SU-DHL-6 (cell line): ENCODE measurements at regions not wholly inside any gene's neighbourhood (a gene's known extent, or its start where the extent isn't known, plus 50 kb on each side); places are given as distances from the start of the nearest gene placed in this dataset.
"Not testable (repeated sequence)": the region's sequence is repeated elsewhere in the genome, so short reads cannot be mapped to it uniquely, and the experiment has no call there.

Source experiments
- H2AFZ ChIP-seq: fragments of 200-600 bp; sonication (generic); 2 replicates; pipeline ENCODE4 v1.6.1; 2014; ENCODE audit warnings: low read depth, mild to moderate bottlenecking, moderate library complexity, mixed read lengths, antibody characterized with exemption, low read length; ENCODE audit not compliant: severe bottlenecking
- H3F3A ChIP-seq: fragments of 200-600 bp; shearing (Covaris generic); 2 replicates; pipeline ENCODE4 v1.6.0; 2016; ENCODE audit warnings: antibody characterized with exemption, mild to moderate bottlenecking; ENCODE audit not compliant: insufficient read depth
- H3K27ac ChIP-seq: fragments of 200-600 bp; sonication (generic); 2 replicates; pipeline ENCODE4 v1.5.1; 2016; ENCODE audit warnings: low read depth, mild to moderate bottlenecking, low read length, moderate library complexity, mixed read lengths
- H3K27me3 ChIP-seq: fragments of 200-600 bp; sonication (generic), shearing (Covaris generic); 2 replicates; pipeline ENCODE4 v1.6.0; 2014; ENCODE audit warnings: mild to moderate bottlenecking, low read length
- H3K36me3 ChIP-seq: fragments of 200-600 bp; sonication (generic); 2 replicates; pipeline ENCODE4 v1.6.1; 2014; ENCODE audit warnings: mild to moderate bottlenecking, low read length, mixed read lengths
- H3K4me2 ChIP-seq: fragments of 300-600, 200-600 bp; shearing (Covaris generic), sonication (generic); 2 replicates; pipeline ENCODE4 v1.6.0; 2014; ENCODE audit warnings: low read length, low read depth, mild to moderate bottlenecking; ENCODE audit not compliant: poor library complexity, severe bottlenecking
- H3K4me3 ChIP-seq: fragments of 200-600 bp; sonication (generic); 2 replicates; pipeline ENCODE4 v1.5.1; 2014; ENCODE audit warnings: antibody characterized with exemption, low read length, mild to moderate bottlenecking, mixed read lengths; ENCODE audit not compliant: insufficient read depth, poor library complexity, severe bottlenecking
- H3K79me2 ChIP-seq: fragments of 200-600 bp; sonication (generic); 2 replicates; pipeline ENCODE4 v1.6.1; 2014; ENCODE audit warnings: mild to moderate bottlenecking, low read length, moderate library complexity; ENCODE audit not compliant: insufficient read depth
- H3K9ac ChIP-seq: fragments of 200-600 bp; sonication (generic); 2 replicates; pipeline ENCODE4 v1.7.0; 2014; ENCODE audit warnings: mild to moderate bottlenecking, low read length
- H3K9me2 ChIP-seq: fragments of 200-600 bp; sonication (generic); replicated peaks from 2 replicates; pipeline ENCODE4 v1.6.1; 2014; ENCODE audit warnings: low read length; ENCODE audit not compliant: insufficient read depth
- H3K9me3 ChIP-seq: fragments of 200-600 bp; sonication (generic); 2 replicates; pipeline ENCODE4 v1.6.1; 2014; ENCODE audit warnings: low read length, mixed read lengths; ENCODE audit not compliant: insufficient read depth
- H4K20me1 ChIP-seq: fragments of 200-600 bp; sonication (generic); 2 replicates; pipeline ENCODE4 v1.6.1; 2014; ENCODE audit warnings: low read depth, mild to moderate bottlenecking, antibody characterized with exemption, low read length, moderate library complexity, mixed read lengths
- EZH2phosphoT487 ChIP-seq: fragments of 200-600 bp; sonication (generic), shearing (Covaris generic); conservative IDR thresholded peaks from 2 replicates; pipeline ENCODE4 v1.6.1; 2018; ENCODE audit warnings: mild to moderate bottlenecking, antibody characterized with exemption, low read length, moderate library complexity, mixed read lengths
- TF ChIP-seq, protein P1 (sequence below): fragments of 200-600 bp; sonication (generic); IDR thresholded peaks from one replicate; pipeline ENCODE4 v1.5.1; 2017; ENCODE audit warnings: antibody characterized with exemption, mild to moderate bottlenecking, low read length, moderate library complexity; ENCODE audit not compliant: insufficient read depth, poor library complexity, severe bottlenecking

DNA sequence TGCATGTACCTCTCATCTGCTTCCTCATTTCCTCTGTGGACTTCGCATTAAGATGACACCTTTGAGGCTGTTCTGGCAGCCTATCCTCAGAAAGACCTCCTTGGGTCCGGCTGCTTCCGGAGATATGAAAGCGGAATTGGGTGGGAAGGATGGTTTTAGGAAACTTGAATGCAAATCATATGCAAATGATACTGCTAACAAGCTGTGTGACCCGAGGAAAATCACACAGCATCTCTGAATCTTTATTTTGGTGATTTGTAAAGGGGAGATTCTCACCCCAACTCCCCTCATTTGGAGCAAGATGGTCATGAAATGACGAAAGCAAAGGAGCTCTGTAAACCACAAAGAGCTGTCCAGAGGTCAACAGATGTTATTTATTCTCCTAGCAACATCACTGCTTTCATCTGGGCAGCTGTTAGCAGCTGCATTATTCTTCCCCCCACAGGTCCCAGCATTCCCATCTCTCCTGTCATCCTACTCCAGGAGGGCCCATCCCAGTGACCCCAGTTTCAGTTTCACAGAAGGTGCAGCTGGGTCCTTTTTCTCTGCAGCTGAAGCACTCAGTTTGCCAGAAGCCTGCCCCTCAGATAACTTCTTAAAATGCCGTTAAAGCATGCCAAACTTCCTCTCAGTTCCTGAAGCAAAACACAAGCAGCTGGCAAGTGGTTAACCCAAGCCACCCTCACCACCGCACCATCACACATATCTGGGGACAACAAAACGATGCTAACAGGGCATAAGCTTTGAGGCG lies 269.5 kb downstream of the SEC61B start:
- H3K79me2 ChIP-seq: no peaks in the 10 kb centered on the region
- H3K36me3 ChIP-seq: no peaks in the 10 kb centered on the region
- H3K9ac ChIP-seq: no peak overlapping the region
- TF ChIP-seq EZH2phosphoT487: no peak
- TF ChIP-seq, protein P1, sequence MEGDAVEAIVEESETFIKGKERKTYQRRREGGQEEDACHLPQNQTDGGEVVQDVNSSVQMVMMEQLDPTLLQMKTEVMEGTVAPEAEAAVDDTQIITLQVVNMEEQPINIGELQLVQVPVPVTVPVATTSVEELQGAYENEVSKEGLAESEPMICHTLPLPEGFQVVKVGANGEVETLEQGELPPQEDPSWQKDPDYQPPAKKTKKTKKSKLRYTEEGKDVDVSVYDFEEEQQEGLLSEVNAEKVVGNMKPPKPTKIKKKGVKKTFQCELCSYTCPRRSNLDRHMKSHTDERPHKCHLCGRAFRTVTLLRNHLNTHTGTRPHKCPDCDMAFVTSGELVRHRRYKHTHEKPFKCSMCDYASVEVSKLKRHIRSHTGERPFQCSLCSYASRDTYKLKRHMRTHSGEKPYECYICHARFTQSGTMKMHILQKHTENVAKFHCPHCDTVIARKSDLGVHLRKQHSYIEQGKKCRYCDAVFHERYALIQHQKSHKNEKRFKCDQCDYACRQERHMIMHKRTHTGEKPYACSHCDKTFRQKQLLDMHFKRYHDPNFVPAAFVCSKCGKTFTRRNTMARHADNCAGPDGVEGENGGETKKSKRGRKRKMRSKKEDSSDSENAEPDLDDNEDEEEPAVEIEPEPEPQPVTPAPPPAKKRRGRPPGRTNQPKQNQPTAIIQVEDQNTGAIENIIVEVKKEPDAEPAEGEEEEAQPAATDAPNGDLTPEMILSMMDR: no peak
- no peaks in the 10 kb centered on the region for H3K27me3 ChIP-seq
- H3K9me2 ChIP-seq: no peaks in the 10 kb centered on the region
- no peaks in the 10 kb centered on the region for H3K9me3 ChIP-seq
- no peak overlapping the region for H3K27ac ChIP-seq
- no peaks in the 10 kb centered on the region for H3F3A ChIP-seq
- no peak overlapping the region for H3K4me3 ChIP-seq
- no peak overlapping the region for H2AFZ ChIP-seq
- H4K20me1 ChIP-seq: no peaks in the 10 kb centered on the region
- no peak overlapping the region for H3K4me2 ChIP-seq

DNA sequence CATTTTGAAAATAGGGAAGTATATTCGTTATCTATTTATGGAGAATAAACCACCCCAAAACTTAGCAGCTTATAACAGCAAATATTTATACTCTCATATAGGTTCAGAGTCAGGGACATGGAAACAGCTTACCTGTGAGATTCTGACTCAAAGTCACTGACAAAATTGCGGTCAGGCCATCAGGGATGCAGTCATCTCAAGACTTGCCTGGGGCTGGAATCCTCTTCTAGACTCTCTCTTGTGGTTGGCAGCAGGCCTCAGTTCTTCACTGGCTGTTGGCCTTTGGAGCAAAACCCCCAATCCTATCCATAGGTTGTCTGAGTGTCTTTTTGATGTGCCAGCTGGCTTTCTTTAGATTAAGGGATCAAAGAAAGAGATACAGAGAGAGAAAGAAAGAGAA lies 275.6 kb downstream of the SEC61B start:
- Histone ChIP-seq H3K27me3 (no peaks in the 10 kb centered on the region), H3K9me3 (no peaks in the 10 kb centered on the region), H3K9me2 (no peaks in the 10 kb centered on the region), H3K4me3 (no peak overlapping the region), H3K27ac (no peak overlapping the region), H2AFZ (no peak overlapping the region), H4K20me1 (no peaks in the 10 kb centered on the region), H3F3A (no peaks in the 10 kb centered on the region), H3K36me3 (no peaks in the 10 kb centered on the region), H3K9ac (no peak overlapping the region), H3K4me2 (no peak overlapping the region), H3K79me2 (no peaks in the 10 kb centered on the region)
- TF ChIP-seq, protein P1: no peak
- no peak for TF ChIP-seq EZH2phosphoT487

DNA sequence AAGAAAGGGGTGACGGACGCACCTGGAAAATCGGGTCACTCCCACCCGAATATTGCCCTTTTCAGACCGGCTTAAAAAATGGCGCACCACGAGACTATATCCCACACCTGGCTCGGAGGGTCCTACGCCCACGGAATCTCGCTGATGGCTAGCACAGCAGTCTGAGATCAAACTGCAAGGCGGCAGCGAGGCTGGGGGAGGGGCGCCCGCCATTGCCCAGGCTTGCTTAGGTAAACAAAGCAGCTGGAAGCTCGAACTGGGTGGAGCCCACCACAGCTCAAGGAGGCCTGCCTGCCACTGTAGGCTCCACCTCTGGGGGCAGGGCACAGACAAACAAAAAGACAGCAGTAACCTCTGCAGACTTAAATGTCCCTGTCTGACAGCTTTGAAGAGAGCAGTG lies 276.9 kb downstream of the SEC61B start:
- H2AFZ ChIP-seq, H3K4me2 ChIP-seq, H3K9me2 ChIP-seq, H3K79me2 ChIP-seq, H3K4me3 ChIP-seq, H3K9ac ChIP-seq, H3K9me3 ChIP-seq, H4K20me1 ChIP-seq, H3K27me3 ChIP-seq, H3K36me3 ChIP-seq, H3K27ac ChIP-seq, H3F3A ChIP-seq: not testable (repeated sequence)

DNA sequence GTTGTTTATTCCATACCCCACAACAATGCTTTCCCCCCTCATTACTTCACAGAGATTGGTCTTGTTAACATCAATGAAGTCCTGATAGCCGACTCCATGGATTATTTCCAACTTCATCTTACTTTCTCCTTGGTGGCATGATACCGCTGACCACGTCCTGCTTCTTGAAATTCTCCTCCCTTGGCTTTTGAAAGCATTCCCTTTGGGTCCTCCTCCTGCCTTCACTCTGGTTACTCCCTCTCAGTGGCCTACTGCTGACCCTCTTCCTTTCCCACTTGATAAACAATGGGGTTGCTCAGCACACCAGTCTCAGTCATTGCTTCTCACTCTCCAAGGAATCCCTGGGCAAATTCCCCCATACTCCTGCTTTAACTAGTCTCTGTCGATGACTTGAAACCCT lies 283.9 kb downstream of the SEC61B start:
- Histone ChIP-seq H3K4me2 (no peak overlapping the region), H3F3A (no peaks in the 10 kb centered on the region), H3K79me2 (no peaks in the 10 kb centered on the region), H4K20me1 (no peaks in the 10 kb centered on the region), H3K36me3 (no peaks in the 10 kb centered on the region), H3K4me3 (no peak overlapping the region), H3K27ac (no peak overlapping the region), H3K9ac (no peak overlapping the region), H3K9me3 (no peaks in the 10 kb centered on the region), H3K9me2 (no peaks in the 10 kb centered on the region), H2AFZ (no peak overlapping the region), H3K27me3 (no peaks in the 10 kb centered on the region)
- TF ChIP-seq, protein P1: no peak
- TF ChIP-seq EZH2phosphoT487: no peak
